Stimulated activated CD8-positive, alpha-beta memory T cell treated with anti-CD3 and anti-CD28 coated beads, Interleukin-15, amount 100 ng/mL, for 4 hours (primary cell): ENCODE measurements at regions not wholly inside any gene's neighbourhood (a gene's known extent, or its start where the extent isn't known, plus 50 kb on each side); places are given as distances from the start of the nearest gene placed in this dataset.

Experiments
- DNase-seq, 2 donors: peaks; one replicate each; pipeline ENCODE4 v3.0.0-alpha.2; 2020; ENCODE audit warnings: low read depth in 2 of 2

DNA sequence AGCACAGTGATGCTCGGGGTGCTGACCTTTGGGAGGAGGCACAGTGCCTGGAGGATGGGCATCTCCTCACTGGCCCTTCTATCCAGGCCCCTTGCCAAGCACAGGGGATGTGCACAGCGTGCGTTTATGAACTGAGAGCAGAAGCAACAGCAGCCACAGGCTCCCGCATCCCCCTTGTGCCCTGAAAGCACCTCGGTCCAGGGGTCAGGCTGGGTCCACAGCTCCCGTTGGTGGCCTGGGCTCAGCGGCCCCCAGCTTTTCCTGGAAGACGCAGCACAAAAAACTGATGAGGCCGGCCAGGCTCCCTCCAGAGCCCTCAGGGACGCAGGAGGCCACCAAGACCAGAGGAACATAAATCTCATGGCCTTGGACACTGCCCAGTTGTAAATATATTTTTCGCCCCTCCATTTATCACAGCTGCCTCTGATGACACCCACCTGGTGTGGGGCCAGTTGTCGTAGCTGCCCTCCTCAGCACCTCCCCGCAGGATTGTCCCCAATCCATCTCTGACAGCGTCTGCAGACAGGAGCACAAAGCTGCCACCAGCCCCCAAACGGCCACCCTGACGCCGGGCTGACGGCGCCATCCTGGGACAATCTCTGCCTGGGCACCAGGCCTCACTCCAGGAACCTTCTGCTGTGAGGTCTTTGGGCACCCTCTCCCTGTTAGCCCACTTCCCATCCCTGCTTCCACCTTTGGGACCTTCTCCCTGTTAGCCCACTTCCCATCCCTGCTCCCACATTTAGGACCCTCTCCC, 203.1 kb downstream of the BRD1 start:
- DNase-seq = no peak

DNA sequence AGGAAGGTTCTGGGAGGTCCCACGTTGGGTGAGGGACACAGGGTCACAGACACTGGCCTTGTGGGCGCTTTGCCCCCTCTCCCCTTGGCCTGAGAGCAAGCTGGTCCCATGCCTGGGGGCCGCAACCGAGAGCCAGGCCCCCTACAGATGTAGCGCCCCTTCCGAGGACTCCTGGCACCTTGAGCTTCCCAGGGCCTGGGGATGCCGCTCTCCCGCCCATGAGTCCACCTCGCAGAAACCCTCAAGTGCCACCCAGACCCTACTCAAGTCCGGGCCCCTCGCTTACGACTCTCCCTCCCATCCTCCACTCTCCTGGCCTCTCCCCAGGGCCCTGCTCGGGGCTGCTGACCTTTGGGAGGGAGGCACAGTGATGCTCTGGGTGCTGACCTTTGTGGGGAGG, 204.0 kb downstream of the BRD1 start:
- DNase-seq = no peak

GRCh38 chr22:49623176-49623575, 204.5 kb downstream of the BRD1 start:
- no peak for DNase-seq

- no peak for DNase-seq
Observed at GRCh38 chr22:49622241-49623105, 205.2 kb downstream of the BRD1 start.

DNA sequence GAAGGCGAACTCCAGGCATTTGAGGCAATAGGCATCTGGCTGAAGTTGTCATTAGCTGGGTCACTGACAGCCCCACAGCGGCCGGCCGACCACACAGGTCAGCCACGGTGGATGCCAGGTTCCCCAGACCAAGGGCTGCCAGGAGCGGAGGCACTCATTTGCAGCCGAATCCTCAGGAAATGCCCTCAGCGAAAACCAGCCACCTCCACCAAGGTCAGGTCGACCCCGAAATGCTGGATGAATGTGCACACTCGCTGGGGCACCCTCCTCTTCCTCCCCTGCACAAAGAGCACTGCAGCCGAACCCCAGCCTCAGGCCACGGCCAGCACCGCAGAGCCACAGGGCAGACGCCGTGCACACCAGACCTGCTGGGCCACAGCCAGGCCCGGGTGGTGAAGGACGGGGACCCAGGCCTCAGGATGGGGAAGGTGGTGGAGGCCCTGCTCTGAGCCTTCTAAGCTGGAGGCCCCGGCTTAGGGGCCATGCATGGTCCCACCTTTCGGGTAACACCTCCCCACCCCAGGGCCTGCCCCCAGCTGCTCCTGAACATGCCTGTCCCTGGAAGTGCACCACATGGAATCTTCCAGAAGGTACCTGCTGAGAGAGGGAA, 206.0 kb downstream of the BRD1 start:
- DNase-seq = no peak

DNA sequence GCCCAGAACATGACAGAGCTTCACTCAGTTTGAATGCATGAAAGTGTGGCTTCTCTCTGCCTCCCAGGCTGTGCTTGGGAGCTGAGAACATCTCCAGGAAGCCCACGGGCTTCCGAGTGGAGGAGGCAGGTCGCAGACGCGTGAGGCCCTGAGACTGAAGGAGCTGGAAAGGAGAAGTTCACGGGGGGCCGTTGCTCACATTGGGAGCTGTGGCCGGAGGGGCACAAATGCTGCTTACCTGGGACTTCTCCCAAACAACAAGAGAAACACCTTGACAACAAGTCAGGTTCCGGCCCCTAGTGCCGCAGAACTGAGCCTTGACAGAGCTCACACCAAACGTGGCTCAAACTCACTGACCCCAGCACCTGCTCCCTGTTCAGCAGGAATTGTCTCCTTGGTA, 207.0 kb downstream of the BRD1 start:
- no peak for DNase-seq

GRCh38 chr22:49620003-49620556, 207.6 kb downstream of the BRD1 start:
- no peak for DNase-seq

DNA sequence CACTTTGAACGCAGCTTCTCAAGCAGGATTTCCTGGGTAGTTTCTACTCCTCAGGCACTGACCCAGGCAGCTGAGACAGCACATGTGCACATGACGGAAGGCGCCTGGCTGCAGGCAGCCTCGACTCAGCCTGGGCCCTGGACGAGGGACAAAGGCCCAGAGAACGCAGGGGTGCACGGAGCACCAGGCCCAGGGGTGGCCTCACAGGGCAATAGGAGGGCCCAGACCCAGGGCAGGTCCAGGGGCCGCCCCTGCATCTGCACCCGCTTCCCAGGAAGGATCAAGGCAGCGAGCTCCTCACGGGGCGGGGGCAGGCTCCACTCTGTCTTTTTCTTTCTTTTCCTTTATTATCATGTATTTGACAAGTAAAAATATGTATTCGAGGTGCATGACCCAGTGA, 208.4 kb downstream of the BRD1 start:
- no peak for DNase-seq

DNA sequence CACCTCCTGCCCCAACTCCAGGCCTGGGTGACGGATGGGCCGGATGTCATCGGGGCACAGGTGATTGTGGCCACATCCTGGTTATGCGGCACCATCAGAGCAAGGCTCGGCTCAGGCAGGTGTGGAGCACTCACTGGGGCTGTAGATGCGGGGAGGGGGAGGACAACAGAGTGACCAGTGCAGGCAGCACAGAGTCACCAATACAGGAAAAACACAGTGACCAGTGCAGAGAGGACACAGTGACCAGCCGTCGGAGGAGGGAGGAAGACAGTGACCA, 209.1 kb downstream of the BRD1 start:
- DNase-seq = no peak

- DNase-seq = no peak
Observed at GRCh38 chr22:49617866-49618676, 209.6 kb downstream of the BRD1 start.

DNA sequence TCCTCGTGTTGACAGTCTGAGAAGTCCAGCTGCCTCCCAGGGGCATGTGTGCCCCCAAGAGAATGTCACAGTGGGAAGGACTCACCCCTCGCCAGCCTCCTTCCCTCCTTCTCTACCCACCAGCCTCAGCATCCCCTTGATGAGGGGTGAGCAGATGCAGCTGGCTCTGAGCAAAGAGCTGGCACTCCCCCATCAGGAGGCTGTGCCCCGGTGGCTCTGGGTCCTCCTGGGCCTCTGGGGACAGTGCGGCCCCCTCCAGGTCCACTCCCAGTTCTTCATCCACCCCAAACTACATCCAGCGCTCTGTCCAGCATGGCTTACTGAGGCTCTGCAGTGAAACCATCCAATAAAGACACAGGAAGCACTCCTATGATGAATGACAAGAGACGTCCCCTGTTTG, 210.4 kb downstream of the BRD1 start:
- DNase-seq = no peak

DNA sequence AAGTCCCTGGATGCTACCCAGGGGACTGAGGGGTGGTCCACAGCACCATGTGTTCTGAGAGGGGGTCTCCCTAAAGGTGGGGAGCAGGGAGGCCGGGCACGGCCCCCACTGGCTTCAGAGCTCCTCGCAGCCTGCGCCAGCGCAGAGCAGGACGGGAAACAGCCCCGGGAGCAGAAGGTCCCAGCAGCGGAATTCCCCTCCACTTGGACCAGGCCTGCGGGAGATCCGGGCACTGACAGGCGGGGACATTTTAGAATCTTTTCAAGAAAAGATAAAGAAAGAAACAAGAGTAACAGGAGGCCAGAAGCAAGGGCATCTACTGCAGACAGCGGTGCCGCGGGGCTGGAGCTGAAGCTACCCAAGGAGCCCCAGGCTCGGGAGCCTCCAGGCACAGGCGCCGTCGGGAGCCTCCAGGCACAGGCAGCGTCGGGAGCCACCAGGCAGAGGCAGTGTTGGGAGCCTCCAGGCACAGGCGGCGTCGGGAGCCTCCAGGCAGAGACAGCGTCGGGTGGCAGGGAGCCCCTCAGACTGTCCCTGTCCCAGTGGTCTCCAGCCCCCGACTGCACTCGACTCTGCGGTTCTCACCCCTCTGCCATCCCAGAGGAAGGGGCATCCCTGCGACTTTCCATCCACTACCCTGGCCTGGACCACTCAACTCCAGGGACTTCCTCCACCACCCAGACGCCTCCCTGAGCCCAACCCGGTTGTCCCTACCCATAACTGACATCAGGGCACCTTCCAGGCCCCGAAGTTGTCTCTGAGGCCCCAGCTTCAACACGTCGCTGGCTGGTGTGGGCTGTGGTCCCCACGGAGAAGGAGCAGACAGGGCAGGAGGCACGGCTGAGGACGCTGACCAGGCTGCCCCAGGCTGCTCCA, 211.1 kb downstream of the BRD1 start:
- no peak for DNase-seq

DNA sequence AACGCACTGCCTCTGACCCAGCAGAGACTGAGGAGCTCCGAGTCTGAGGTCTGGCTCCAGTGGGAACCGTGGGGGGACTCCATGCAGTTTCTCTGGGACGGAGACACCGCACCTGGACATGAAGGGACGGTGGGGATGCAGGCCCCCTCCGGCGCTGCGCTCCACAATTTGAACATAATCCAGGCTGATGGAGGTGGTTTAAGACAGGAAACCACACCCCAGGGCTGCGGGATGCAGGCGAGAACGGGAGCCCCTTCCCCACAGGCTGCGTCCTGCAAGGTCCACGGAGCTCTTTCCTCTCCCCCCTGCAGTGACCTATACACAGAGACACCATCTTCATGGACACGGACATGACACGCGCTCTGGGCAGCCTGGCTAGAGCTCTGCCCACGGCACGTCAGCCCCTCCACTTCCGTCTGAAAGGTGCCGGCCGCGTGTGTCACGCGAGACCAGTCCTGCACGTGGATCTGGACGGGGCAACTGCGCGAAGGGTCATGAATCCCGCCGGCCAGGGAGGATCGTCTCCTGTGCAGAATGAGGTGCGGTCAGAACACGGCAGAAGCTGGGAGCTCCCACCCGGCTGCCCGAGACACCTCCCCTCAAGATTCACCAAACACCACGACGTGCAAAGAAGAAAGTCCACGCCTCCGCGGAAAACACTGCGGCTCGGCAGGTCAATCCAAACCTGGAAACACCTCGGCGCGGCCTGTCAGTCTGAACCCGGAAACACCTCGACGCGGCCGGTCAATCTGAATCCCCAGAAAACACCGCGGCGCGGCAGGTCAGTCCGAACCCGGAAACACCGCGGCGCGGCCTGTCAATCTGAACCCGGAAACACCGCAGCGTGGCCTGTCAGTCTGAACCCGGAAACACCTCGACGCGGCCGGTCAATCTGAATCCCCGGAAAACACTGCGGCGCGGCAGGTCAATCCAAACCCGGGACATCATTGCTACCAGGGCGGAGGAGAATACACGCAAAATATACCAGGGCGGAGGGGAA, 212.4 kb downstream of the BRD1 start:
- no peak for DNase-seq

DNA sequence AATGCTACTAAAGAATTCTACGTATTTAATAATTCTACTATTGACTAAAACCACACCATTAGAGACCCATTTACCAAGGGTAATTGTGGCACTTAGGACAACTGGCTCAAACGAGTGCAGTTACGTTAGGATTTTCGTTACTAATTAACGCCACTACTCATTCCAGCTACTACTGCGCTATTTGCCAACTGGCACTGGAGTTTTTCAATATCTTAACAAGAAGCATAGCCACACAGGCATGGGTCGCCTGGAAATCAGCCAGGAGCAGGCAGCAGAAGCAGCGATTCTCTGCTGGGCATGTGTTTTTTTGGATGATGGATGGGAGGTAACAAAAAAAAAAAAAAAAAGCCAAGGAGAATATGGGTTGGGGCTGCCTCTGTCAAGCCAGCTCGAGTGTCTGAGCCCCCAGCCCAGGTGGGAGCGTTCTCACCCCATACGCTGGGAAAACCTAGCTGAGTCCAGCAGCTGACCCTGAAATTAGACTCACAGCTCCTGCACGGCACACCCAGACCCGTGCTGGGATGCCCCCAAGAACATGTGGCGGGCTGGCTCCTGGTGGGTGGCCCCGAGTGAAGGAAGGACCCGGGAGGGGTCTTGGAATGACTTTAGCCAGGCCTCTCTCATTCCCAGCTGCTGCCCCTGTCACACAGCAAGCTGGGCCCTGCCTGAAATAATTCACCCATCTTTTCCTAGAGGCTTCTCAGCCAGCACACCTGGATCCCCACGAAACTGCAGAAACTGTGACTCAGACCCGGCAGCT, 214.0 kb downstream of the BRD1 start:
- DNase-seq = no peak

GRCh38 chr22:49613108-49613507, 214.6 kb downstream of the BRD1 start:
- DNase-seq = no peak

GRCh38 chr22:49609207-49609876, 218.3 kb downstream of the BRD1 start:
- no peak for DNase-seq

DNA sequence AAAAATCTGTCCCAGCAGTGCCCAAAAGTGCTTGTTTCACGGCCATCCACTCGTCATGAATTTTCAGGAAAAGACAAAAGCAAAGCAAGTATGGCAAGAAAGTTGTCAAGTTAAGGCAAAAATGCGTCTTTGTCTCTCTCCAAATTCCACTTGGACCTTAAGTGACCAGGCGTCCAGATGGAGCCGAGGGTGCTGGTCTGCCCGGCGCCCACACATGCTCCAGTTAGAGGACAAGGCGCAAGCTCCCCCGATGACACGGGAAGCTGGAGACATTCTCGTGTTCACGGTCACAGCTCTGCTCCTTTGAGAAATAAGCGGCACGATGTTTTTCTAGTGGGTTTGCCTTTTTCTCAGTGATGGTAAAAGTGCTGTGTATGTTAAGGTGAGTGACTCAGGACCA, 219.0 kb downstream of the BRD1 start:
- DNase-seq = no peak

GRCh38 chr22:49608228-49608627, 219.4 kb downstream of the BRD1 start:
- no peak for DNase-seq
